ENCODE measurements at regions not wholly inside any gene's neighbourhood (a gene's known extent, or its start where the extent isn't known, plus 50 kb on each side); places are given as distances from the start of the nearest gene placed in this dataset.

DNA sequence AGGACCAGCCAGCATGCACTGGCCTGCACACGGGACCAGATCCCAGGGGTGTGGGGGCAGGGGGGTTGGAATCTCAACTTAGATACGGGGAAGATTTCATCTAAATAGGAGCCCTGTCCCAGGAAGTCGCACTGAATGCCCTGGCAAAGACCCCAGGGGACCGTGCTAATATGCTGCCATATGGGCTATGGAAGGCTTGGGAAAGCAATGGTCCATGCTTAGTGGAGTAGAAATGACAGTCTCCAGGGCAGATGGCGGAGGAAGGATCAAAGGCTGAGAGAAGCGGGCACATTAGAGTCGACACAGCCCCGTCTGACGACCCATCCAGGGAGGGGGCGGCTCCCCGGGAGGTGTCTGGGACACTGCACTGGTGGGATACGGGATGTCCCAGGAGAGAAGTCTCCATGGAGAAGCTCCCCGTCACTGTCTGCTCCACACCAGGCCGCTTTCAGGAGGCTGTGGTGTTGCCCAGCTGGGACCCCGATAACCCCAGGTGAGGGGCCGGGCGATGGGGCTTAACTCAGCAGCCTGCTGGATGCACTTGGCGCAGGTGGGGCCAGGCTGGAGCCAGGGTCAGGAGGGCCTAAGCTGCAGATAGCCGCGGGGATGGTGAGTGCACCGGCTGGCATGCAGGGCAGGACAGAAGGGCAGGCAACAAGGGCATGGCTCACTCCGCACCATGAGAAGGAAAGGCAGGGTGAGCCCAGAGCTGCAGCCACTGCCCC is 377.7 kb upstream of the IRX1 start:
- no peak for DNase-seq

DNA sequence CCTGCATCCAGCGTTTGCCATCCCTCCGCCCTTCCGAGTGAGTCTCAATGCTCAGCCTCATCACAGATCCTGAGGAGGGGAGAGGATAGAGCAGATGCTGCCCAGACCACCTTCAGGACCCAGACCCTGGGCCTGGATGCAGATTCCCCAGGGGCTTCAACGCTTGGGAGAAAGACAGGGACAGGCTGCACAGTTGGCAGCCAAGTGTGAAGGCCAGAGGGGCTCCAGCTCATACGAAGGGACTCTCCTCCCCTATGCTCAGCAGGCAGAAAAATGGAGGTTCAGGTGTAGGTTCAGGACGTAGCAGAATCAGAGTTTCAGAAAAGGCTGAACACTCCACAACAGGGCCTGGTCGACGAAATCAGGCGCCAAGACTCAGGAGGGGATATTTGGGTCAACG is 378.5 kb upstream of the IRX1 start:
- DNase-seq: no peak

DNA sequence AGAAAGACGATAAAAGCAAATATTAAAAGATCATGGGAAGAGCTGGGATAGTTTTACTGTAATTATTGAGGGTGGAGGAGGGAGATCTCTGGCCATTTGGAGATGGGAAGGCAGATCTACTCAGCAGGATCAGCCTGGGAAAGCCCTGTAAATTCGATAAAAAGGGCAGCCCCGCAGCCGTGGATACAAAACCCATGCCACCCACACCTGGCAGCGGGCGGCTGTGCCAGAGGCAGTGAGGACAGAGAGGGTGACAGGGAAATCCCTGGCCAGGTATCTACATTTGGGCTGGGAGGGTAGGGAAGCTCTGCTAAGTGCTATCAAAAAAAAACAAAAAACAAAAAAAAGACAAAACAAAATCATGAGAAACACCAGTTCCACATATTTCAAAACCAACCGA is 379.2 kb upstream of the IRX1 start:
- DNase-seq: no peak

DNA sequence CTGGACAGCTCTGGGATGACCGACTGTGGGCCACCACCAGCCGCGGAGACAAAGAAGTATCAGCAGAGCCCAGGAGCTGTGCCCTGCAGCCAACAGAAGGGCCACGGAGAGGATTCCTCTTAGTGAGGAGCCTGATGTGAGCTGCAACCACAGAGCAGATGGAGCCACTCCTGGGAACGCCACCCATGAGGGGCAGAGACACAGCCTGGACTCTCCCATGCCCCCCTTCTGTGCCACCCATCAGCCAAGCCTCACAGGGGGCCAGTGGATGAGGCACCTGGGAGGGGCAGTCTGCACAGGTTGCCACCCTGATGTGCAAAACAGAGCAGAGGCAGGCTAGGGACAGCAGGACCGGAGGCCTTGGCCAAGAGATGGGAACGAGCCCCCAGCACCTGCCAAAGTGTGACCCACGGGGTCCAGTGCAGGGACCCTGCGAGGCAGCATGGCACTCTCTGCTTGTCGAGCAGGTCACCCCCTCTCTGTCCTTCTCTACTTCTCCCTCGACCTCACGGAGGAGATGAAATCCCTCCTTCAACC is 380.7 kb upstream of the IRX1 start:
- DNase-seq: no peak

DNA sequence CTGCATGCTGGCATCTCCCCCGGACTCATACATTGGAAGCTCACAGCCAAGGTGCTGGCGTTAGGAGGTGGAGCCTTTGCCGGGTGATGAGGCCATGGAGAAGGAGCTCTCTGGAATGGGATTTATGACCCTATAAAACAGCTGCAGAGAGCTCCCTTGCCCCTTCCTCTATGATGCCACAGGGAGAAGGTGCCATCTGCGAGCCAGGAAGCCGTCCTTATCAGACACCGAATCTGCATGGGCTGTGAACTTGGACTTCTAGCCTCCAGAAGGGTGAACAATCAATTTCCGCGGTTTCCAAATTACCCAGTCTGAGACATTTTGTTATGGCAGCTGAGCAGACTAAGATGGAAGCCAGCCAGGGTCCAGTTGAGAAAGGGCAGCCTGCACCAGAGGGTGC is 381.2 kb upstream of the IRX1 start:
- DNase-seq: no peak

DNA sequence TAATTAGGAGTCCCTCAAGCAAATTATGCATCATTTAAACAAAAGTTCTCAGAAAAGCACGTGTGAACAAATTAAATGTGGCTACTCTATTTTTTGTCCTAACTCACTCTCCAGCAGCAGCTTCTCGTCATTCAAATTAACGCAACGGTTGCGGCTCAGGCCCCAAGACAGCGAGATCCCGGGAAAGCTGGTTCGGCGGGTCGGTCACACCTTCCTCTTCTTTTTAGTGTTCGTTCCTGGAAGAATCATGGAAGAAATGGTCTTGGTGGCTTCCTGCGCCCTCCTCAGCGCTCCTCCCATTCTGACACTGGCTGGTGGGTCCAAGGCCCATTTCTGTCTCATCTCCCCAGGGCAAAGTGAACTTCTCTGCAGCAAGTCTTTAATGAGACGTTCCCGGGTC is 382.8 kb upstream of the IRX1 start:
- no peak for DNase-seq

DNA sequence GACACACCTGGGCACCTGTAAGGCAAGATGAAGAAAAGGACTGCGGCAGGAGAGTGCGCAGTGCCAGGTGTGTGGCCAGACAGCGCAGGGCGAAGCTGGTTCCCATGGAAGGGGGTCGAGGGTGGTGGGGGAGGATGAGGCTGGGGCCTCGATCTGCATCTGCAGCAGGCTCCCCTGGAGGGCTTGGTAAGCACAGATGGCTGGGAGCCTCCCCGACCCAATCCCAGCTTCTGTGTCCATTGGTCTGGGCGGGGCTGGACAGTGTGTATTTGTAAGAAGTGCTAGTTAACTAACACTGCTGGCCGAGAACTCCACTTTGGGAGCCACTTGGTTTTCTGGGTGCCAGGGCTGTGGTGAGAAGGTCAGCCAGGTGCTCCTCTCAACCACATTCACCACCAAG is 385.1 kb upstream of the IRX1 start:
- DNase-seq: no peak

DNA sequence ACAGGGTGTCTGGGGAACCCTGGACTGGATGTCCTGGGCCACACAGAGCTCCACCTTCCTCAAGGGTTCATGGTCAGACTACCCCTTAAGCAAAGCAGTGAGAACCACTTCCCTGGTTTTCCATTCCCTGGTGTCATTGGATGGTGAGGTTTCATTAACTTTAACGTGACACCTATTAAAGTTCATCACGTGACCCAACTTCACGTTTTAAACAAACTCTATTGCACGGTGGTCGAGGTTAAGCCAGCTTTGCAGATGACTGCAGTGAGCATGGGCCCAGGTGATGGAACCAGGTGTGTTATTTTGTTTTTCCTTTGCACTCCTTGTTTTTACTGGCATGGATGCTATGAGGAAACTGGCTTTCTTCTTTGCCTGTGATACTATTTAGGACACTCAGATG is 385.7 kb upstream of the IRX1 start:
- DNase-seq: no peak

DNA sequence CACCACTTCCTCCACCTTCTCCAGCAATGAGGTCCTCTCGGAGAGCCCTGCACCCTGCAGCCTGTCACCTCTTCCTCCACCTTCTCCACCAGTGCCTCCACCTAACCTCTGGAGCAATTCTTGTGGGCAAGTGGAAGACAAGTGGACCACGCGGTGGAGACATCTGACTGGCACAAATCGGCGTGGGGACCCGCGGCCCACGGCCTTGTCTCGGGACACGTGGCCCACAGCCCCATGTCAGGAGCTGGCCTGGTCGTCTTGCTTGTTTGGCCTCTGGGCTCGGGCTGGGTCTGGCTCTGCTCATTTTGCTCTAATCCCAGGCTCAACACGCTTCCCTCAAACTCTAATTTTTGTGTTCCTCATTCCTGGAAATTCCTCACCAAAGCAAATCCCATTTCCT is 393.1 kb upstream of the IRX1 start:
- DNase-seq: no peak

DNA sequence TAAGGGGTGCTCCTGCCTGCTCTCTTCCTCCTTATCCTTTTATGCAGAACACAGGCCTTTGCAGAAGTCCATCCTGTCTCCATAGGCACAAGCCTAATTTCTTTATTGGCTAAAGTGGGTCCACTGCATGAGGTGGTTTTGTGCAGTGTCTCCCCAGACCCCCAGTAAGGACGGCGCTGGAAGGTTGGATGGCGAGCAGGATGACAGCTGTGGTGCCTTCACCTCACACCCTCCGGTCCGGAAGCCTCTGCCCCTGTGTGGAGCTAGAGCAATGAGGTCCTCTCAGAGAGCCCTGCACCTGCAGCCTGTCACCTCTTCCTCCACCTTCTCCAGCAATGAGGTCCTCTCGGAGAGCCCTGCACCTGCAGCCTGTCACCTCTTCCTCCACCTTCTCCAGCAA is 393.7 kb upstream of the IRX1 start:
- no peak for DNase-seq

DNA sequence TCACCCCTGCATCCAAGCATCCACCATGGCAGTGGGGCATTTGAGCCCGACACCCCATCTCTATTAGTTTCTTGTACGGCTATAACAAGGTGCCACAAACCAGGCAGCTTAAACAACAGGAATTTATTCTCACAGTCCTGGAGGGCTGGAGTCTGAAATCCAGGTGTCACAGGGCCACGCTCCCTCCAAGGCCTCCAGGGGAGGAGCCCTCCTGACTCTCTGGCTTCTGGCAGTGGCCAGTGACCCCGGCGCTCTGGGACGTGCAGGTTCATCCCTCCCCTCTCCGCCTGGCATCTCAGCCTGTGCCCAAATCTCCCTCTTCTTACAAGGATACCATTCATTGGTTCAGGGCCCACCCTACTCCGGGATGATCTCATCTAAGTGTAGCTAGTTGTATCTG is 394.5 kb upstream of the IRX1 start:
- DNase-seq: no peak

DNA sequence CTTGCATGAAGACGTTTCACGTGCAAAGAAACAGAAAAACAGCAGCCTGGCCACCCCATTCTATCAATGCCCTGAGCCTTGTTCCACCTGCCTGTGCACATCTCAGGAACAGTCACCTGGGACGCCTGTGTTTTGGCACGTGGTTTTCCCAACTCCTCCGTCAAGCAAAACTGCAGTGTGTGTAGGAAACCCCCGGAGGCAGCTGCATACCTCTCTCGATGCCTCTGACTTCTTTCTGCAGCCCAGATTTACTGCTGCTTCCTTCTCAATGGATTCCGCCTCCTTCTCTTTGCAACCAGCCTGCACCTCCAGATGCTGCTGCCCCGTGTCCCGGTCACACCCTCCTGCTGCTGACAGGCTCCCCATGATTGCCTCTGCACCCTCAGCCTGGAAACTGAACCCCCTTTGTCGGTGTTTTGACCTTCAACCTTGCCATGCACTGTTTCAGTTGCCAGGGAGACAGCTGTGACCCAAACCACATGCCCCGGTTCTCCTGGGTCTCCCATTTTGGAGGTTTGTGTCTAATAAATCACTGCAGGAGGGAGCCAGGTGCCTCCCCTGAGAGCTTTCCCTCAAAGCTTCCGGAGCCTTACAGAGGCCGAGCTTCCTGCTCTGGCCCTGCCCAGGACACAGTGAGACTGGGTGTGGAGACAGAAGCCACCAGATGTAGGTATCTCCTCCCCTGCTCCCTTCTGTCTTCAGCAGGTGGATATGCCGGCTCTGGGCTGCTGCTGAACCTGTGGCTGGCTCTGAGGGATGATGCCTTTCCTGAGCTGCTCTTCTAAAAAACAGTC is 395.5 kb upstream of the IRX1 start:
- no peak for DNase-seq

DNA sequence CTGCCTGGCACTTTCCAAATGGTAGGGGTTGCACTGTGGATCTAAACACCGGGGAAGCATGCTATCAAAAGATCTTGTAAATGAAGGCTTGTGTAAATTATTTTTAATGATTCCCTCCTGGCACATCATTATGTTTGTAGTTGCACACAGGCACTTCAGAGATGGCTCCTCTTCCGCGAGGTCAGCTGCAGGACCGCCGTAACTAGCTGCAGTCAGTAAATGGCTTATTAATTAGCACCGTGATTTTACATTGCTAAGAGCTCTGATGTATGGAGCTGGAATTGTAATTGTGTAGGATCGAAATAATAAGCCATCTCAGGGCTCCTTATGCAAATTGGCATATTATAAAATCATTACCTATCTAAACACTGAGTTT is 397.6 kb upstream of the IRX1 start:
- no peak for DNase-seq

DNA sequence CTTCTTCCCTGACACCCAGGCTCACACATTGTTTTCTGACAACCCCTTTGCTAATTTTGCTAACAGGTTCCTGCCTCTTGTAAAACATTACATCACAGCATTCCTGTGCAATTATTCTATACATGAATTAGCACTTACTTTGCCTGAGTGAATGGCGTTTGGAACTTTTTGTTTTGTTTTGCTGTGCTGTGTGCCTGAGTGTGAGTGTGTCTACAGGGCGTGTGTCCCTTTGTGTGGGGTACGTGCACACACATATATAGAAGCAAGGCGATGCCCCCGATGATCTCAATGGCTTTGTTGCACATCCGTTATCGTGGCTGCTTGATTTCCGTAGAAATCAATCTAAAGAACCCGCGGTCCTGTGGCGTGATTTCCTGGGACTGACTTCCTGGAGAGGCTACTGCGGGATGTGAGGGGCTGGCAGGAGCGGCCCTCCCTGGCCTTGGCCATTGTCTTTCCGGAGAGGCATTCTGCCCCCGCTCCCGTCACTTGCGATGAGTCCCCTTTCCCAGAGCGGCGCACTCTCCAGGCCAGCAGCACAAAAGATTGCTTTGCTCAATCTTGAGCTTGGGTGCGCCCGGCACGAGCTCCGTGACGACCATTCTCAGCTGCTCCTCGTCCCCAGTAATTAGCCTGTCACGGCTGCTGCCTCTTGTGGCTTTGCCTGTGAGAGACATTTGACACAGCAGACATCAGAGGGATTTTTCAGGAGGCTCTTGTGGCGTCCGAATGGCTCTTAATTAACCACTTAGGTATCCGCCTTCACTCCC is 398.1 kb upstream of the IRX1 start:
- DNase-seq: no peak

DNA sequence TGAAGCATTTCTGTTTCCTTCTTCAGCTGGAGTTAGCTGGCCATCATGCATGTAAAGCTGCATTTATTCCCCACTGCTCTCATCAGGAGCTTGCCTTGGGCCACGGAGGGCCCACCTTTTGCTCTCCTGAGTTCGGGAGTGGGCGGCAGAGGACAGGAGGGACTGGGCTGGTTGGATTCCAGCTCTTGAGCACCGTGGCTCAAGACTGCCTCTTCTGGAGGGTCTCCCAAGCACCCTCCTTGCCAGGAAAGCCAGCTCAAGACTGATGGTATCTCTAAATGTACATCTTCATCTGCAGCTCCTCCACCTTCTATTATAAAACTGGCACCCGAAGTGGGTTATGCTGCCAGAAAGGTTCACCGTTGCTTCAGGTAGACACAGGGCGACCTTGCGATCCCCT is 399.6 kb upstream of the IRX1 start:
- DNase-seq: no peak

DNA sequence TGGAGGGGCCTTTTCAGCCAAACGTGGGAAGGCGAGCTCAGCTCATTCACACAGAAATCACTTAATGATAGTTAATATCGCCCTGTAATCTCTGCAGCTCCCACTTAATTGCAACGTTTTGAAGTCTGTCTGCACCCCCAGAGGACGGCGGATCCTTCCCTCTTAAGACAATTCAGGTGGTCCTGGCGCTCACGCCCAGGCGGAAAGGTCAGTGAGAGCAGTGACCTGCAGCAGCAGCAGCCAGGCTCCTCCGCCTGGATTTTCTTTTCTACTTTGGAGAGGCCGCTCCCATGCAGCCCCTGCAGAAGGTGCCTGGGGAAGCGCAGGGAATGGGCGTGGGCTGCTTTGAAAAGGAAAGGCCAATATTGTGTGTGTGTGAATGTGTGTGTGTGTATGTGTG is 400.9 kb upstream of the IRX1 start:
- no peak for DNase-seq

DNA sequence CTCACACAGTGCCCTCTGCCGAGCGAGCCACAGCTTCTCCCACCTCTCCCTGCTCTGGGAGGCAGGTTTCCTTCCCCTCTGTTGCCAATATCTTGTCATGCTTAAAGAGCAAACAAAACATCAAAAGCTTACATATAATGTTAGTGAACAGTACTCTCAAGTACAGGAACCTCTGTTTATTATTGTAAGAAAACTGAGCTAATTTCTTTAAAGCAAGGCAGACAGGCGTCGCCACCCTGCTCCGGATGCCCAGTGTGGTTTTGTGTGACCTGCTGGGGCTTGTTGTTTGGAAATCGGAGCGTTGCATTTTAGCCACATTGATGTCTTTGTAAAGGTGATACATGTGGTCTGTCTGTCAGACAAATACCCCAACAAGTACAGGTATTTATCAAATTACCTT is 401.4 kb upstream of the IRX1 start:
- DNase-seq: no peak

DNA sequence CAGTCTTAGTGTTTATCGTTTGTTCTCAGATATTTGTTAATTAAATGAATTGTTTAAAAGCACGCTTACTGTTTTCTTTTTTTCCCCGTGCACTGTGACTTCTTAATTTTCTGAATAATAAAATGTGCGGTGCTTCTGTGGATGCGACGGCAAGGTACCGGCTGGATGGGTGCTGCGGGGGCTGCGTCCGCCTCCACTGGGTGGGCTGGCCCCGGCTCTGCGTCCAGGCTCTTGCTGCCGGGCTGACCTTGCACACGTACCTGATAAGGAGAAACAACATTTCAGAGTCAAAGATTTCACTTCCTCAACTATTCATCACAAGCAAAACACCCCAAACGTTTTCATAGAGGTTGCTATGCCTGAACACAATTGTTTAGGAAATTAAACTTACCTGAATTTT is 404.0 kb upstream of the IRX1 start:
- no peak for DNase-seq

DNA sequence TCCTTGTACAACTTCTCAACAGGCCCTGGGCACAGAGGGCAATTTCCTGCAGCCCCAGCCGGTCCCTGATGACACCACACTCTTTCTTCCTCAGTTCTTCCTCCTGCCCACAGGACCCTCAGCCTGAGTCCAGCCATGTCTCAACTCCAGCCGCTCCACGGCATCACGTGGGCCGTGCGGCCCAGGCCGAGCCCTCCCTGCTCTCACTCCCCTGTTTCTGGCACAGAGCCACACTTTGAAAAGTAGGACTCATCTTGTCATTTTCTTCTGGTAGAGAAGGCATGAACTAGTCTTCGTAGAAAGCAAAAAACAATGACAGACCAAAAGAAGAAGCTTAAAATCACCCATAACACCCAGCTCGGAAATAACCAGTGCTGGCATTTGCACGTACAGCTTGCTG is 404.7 kb upstream of the IRX1 start:
- no peak for DNase-seq

DNA sequence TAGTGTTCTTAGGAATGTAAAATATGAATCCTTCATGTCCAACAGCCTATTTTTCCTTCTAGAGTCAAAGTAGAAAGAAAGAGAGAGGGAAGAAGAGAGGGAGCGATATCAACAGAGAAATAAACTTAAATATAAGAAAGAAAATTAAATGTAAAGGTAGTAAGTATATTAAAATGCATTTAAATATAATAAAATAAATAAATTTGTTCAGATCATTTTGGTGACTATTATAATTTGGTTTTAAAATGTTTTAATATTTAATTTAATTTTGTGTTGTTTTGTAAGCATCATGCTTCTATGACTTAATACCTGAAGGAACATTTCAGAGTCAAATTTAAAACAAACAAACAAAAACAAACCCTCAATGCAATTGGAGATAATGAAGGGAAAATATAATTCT is 405.2 kb upstream of the IRX1 start:
- no peak for DNase-seq

DNA sequence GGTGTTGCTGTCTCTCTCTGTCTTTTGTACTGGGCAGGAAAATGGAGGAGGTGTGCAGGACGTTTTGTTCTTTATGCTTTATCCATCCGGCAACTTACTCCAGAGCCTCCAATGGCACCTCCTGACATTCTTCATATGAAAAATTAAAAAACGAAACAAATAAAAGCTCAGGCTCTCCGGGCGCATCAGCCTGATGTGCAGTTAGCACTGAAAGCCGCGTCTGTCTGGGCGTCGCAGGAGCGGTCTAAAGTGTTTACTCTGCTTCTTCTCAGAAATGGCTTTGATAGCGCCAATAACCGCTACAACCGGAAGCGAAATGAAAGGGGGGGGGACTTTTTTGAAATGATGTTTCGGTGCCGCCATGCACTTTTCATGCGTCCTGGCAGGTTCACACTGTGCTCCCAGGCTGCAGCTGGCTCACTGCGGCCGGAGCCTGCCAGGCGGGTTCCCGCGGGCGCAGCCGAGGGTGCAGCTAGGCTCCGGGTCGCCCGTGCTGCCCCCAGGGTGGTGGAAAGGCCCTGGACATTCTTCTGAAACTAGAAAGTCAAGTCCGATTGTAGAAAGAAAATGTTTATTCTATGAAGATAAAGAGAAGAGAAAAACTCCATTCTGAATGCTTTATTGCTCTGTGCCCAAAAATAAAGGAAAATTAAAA is 407.7 kb upstream of the IRX1 start:
- DNase-seq: no peak

DNA sequence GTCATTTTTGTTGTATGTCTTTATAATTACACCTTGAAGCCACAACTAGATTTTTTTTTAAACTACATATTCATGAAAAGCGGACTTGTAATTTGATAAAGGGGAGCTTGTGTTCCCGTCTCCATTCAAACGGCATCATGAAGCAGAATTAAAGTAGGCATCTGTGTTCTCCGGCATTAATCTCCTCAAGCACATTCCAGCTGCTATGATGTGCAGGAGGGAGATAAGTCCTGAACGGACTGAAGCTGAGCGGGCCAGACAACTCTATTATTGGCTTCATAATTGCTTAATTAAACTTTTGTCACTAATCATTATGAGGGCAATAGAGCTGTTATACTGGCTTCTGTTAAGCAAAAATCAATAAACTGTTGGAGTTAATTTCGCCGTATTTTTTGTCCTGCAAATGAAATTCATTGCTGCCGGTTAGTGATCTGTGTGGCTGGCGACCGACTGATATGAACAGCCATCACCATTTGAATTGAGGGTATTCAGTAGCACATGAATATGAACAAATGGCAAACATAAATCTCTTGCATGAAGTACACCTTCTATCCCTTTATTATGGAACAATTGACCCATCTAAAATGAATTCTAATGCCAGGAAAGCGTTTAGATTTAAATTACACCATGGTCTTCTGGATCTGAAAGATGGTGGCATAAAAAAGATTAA is 408.8 kb upstream of the IRX1 start:
- DNase-seq: no peak

DNA sequence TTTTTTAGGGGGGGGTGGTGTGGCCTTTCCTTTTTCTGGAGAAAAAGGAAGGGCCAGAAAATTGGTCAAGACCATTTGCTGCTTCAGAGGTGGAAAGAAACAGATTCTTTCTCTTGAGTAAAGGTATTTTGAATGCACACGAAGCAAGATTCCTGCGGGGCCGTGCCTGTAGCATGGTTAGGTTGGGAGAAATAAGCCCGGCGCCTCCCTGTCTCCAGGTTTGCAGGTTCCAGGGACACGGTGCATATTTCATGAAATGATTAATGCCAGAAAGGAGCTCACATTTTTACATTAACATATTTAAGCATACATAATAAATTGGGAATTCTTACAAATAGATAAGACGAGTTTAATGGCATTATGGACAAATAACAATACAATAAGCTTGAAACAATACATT is 409.5 kb upstream of the IRX1 start:
- DNase-seq: no peak
